ENCODE measurements at regions not wholly inside any gene's neighbourhood (a gene's known extent, or its start where the extent isn't known, plus 50 kb on each side); places are given as distances from the start of the nearest gene placed in this dataset.
"Not testable (repeated sequence)": the region's sequence is repeated elsewhere in the genome, so short reads cannot be mapped to it uniquely, and the experiment has no call there.

- no peak for DNase-seq (ENCODE audit: low read depth)
Observed at GRCh38 chr10:30560326-30560725, 69.2 kb downstream of the LYZL2 start.

GRCh38 chr10:30559180-30559579, 70.4 kb downstream of the LYZL2 start:
- DNase-seq (ENCODE audit: low read depth), result no peak

GRCh38 chr10:30558411-30558810, 71.1 kb downstream of the LYZL2 start:
- DNase-seq (ENCODE audit: low read depth), result no peak

GRCh38 chr10:30557884-30558283, 71.7 kb downstream of the LYZL2 start:
- peak; percentile 34 for DNase-seq (ENCODE audit: low read depth)

- DNase-seq (ENCODE audit: low read depth), result no peak
Observed at GRCh38 chr10:30556189-30556588, 73.4 kb downstream of the LYZL2 start.

GRCh38 chr10:30555465-30555864, 74.1 kb downstream of the LYZL2 start:
- DNase-seq (ENCODE audit: low read depth), result no peak

GRCh38 chr10:30554440-30554825, 75.1 kb downstream of the LYZL2 start:
- DNase-seq (ENCODE audit: low read depth), result no peak

GRCh38 chr10:30553626-30554439, 75.7 kb downstream of the LYZL2 start:
- DNase-seq (ENCODE audit: low read depth), result peak; percentile 71

GRCh38 chr10:30553018-30553625, 76.4 kb downstream of the LYZL2 start:
- DNase-seq (ENCODE audit: low read depth), result no peak

GRCh38 chr10:30550967-30551815, 78.4 kb downstream of the LYZL2 start:
- DNase-seq (ENCODE audit: low read depth), result no peak

GRCh38 chr10:30549134-30549687, 80.3 kb downstream of the LYZL2 start:
- DNase-seq (ENCODE audit: low read depth), result not testable (repeated sequence)

GRCh38 chr10:30546511-30546910, 83.0 kb downstream of the LYZL2 start:
- no peak for DNase-seq (ENCODE audit: low read depth)

GRCh38 chr10:30542895-30543288, 86.7 kb downstream of the LYZL2 start:
- no peak for DNase-seq (ENCODE audit: low read depth)

GRCh38 chr10:30542001-30542894, 87.3 kb downstream of the LYZL2 start:
- DNase-seq (ENCODE audit: low read depth), result peak; percentile 31

- no peak for DNase-seq (ENCODE audit: low read depth)
Observed at GRCh38 chr10:30540276-30540675, 89.3 kb downstream of the LYZL2 start.

GRCh38 chr10:30538086-30538485, 91.5 kb downstream of the LYZL2 start:
- DNase-seq (ENCODE audit: low read depth), result peak; percentile 82

- no peak for DNase-seq (ENCODE audit: low read depth)
Observed at GRCh38 chr10:30537586-30537985, 92.0 kb downstream of the LYZL2 start.

GRCh38 chr10:30537158-30537557, 92.4 kb downstream of the LYZL2 start:
- not testable (repeated sequence) for DNase-seq (ENCODE audit: low read depth)

- DNase-seq (ENCODE audit: low read depth), result no peak
Observed at GRCh38 chr10:30536578-30536977, 93.0 kb downstream of the LYZL2 start.

GRCh38 chr10:30535677-30536076, 93.9 kb downstream of the LYZL2 start:
- no peak for DNase-seq (ENCODE audit: low read depth)

GRCh38 chr10:30534465-30535144, 94.9 kb downstream of the LYZL2 start:
- peak; percentile 70 for DNase-seq (ENCODE audit: low read depth)

All from RPMI7951 (cell line).